ENCODE measurements at regions not wholly inside any gene's neighbourhood (a gene's known extent, or its start where the extent isn't known, plus 50 kb on each side); places are given as distances from the start of the nearest gene placed in this dataset.
"Not testable (repeated sequence)": the region's sequence is repeated elsewhere in the genome, so short reads cannot be mapped to it uniquely, and the experiment has no call there.

DNA sequence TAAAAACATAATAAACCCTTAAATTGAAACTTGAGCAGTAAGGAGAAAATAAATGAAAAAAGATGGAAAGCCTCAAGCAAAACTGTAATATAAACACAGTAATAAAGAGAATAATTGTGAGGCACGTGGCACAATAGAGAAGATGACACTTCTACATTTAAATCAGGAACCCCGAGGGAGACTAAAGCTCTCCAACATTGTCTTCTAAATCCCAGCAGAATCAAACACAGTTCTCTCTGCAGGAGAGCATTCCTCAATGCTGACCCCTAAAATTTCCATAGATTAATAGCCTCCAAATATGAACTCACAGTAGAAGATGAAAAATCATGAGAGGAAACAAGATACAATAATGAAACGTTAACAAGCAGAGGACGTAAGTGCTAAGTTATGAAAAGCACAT is 721.2 kb upstream of the COX7C start:
- DNase-seq: no peak

DNA sequence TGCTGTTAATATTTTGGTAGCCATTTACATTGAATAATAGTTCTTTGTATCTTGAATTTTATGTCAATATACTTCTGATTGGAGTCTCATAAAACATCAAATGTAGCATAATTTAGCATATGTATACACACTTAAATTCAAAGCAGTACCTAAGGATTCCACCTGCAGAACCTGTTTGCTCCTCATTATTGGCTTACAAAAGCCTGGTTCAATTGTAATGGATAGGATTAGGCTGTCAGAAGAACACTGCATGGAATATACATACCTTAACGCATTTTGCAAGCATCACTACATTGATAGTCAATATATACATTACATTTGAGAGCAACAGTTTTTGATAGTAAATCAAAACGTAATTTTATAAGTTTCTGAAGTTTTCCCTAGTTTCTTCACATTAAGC is 711.3 kb upstream of the COX7C start:
- no peak for DNase-seq

GRCh38 chr5:85910335-85910734 is 707.4 kb upstream of the COX7C start:
- DNase-seq: no peak

GRCh38 chr5:85920984-85921383 is 696.8 kb upstream of the COX7C start:
- no peak for DNase-seq

- DNase-seq: no peak
These were observed 696.2 kb upstream of the COX7C start for GRCh38 chr5:85921590-85921989.

GRCh38 chr5:85927632-85928031 is 690.1 kb upstream of the COX7C start:
- no peak for DNase-seq

DNA sequence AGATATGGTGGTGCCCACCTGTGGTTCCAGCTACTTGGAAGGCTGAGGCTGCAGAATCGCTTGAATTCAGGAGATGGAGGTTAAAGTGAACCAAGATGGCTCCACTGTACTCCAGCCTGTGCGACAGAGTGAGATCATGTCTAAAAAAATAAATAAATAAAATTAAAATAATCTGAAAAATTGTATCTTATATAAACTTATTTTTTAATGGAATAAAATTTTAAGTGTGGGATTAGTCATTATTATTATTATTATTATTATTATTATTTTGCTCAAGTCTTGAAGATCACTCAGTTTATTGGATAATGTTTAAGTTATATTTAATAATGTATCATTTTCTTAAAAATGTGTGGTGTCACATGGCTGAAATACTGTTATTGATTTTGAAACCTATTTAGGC is 688.0 kb upstream of the COX7C start:
- no peak for DNase-seq

GRCh38 chr5:85931220-85931619 is 686.5 kb upstream of the COX7C start:
- no peak for DNase-seq

DNA sequence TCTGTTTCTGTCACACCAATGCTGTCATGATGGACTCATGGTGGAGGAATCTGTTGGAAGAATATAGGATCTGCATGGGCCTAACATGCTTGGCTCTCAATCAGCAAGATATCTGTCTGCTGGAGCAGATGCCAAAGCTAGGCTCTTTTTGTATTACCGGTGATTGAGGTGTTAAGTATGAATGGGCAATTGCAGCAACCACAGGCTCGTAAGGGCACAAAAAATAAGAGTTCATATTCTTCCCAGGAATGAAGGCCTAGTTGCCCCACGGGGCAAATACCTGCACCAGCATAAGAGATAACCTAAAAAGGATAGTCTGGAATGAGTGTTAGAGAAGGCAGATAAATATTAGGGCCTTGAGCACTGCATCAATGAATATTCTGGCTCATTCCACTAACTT is 679.5 kb upstream of the COX7C start:
- no peak for DNase-seq

DNA sequence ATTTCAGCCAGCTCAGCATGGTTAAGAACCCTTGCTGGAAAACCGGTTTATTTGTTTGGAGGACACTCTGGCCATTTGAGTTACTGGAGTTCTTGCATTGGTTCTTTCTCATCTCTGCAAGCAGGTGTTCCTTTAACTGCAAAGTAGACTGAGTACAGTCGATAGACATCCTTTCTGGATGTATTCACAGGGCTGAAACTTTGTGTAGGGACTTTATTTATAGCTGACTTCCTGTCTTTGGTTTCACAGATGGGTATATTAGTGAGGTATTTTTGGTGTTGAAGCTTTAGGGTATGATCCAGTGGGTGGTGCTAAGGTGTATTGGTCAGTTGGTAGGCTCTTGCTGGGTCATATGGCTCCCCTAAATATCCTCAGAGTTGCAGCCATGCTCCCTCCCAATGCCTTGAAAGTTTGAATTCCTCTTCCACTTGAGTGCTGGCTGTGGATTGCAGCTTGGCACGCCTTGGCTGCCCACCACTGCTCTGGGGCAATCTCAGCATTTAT is 666.0 kb upstream of the COX7C start:
- no peak for DNase-seq

GRCh38 chr5:85952680-85953079 is 665.1 kb upstream of the COX7C start:
- no peak for DNase-seq

DNA sequence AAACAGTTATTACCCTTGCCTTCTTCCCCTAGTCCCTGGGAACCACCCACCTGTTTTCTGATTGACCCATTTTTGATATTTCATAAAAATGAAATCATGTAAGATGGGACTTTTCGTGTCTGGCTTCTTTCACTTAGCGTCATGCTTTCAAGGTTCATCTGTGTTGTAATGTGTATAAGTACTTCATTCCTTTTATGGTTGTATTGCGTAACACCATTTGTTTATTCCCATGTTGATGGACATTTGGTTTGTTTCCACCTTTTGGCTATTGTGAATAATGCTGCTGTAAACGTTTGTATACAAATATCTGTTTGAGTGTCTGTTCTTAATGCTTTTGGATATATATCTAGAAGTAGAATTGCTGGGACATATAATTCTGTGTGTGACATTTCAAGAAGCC is 650.1 kb upstream of the COX7C start:
- DNase-seq: no peak

- no peak for DNase-seq
These were observed 645.2 kb upstream of the COX7C start for GRCh38 chr5:85972539-85972938.

DNA sequence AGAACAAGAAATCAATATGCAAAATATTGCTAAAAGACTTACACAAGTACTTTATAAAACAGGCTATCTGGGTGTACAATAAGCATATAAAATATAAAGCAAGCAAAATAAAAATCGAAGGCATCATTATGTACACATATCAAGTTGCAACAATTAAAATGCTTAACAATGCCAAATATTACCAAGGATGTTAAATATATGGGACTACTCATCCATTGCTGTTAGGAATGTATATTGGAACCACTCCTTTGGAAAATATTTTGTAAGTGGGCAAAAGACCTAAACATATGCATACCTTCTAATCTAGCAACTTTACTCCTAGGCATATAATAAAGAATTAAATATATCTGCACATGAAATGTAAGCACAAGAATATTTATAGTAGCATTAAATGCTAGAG is 632.6 kb upstream of the COX7C start:
- no peak for DNase-seq

DNA sequence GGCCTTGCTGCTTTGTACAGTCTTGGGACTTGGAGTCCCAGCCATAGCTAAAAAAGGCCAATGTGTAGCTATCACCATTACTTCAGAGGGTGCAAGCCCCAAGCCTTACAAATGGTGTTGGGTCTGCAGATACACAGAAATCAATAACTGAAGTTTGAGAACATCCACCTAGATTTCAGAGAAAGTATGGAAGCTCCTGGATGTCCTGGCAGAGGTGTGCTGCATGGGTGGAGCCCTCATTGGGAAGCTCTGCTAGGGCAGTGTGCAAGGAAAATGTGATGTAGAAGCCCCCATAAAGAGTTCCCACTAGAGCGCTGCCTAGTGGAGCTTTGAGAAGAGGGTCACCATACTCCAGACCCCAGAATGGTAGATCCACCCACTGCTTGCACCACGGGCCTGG is 626.7 kb upstream of the COX7C start:
- DNase-seq: no peak

DNA sequence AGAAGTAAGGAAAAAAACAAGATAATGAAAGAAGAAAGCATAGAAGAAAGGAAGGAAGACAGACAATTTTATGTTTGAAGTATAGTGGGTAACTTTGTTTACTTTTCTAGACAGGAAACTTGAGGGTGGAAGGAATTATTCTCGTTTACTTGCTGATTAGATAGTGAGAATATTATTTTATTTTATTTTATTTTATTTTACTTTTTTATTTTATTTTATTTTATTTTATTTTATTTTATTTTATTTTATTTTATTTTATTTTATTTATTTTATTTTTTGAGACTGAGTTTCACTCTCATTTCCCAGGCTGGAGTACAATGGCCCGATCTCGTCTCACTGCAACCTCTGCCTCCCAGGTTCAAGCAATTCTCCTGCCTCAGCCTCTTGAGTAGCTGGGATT is 623.1 kb upstream of the COX7C start:
- DNase-seq: not testable (repeated sequence)

GRCh38 chr5:85998656-85999055 is 619.1 kb upstream of the COX7C start:
- no peak for DNase-seq

DNA sequence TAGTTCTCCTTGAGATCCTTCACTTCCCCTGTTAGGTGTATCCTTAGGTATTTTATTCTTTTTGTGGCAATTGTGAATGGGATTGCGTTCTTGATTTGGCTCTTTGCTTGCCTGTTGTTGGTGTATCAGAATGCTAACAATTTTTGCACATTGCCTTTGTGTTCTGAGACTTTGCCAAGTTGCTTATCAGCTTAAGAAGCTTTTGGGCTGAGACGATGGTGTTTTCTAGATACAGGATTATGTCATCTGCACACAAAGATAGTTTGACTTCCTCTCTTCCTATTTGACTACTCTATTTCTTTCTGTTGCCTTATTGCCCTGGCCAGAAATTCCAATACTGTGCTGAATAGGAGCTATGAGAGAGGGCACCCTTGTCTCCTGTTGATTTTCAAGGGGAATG is 609.4 kb upstream of the COX7C start:
- DNase-seq: no peak

GRCh38 chr5:86008704-86009103 is 609.0 kb upstream of the COX7C start:
- no peak for DNase-seq

- DNase-seq: no peak
These were observed 605.8 kb upstream of the COX7C start for GRCh38 chr5:86011937-86012336.

GRCh38 chr5:86029308-86029707 is 588.4 kb upstream of the COX7C start:
- no peak for DNase-seq

- no peak for DNase-seq
These were observed 587.0 kb upstream of the COX7C start for GRCh38 chr5:86030753-86031152.

GRCh38 chr5:86038566-86038965 is 579.2 kb upstream of the COX7C start:
- no peak for DNase-seq

- no peak for DNase-seq
These were observed 578.4 kb upstream of the COX7C start for GRCh38 chr5:86039351-86039750.

DNA sequence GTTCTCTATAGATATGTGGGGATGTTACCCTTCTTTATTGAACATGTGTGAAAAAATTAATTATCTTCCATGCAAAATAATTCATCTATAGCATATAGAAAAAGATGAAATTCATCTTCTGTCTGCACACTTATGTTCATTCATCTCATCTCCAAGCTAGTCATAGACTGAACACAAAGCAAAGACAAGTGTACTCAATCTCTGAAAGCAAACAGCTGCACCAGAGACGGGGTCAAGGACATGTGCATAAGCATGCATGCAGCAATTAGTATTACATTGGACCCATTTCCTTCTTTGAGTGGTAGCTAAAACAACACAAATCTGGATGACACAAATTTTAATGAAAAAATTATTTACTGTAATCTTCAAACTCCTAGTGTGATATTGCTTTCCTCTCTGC is 547.0 kb upstream of the COX7C start:
- DNase-seq: no peak

- DNase-seq: no peak
These were observed 543.4 kb upstream of the COX7C start for GRCh38 chr5:86074297-86074696.
